HG03108 (cell line): ENCODE measurements at regions not wholly inside any gene's neighbourhood (a gene's known extent, or its start where the extent isn't known, plus 50 kb on each side); places are given as distances from the start of the nearest gene placed in this dataset.
"Not testable (repeated sequence)": the region's sequence is repeated elsewhere in the genome, so short reads cannot be mapped to it uniquely, and the experiment has no call there.

Experiments used
- ATAC-seq: cut with Tn5 transposase; IDR thresholded peaks from one replicate; pipeline ENCODE4 v1.9.1; 2021; ENCODE audit warnings: moderate library complexity; ENCODE audit not compliant: unreplicated experiment

- ATAC-seq = no peak
Measured at GRCh38 chr13:84816567-84817105, 934.4 kb upstream of the SLITRK1 start.

GRCh38 chr13:84812789-84813188 is 930.5 kb upstream of the SLITRK1 start:
- ATAC-seq = no peak

GRCh38 chr13:84812078-84812477 is 929.8 kb upstream of the SLITRK1 start:
- no peak for ATAC-seq

- ATAC-seq = no peak
Measured at GRCh38 chr13:84810781-84811180, 928.5 kb upstream of the SLITRK1 start.

GRCh38 chr13:84802073-84802472 is 919.8 kb upstream of the SLITRK1 start:
- no peak for ATAC-seq

GRCh38 chr13:84784443-84785153 is 902.3 kb upstream of the SLITRK1 start:
- no peak for ATAC-seq

- ATAC-seq = no peak
Measured at GRCh38 chr13:84777316-84777715, 895.0 kb upstream of the SLITRK1 start.

- no peak for ATAC-seq
Measured at GRCh38 chr13:84776593-84776992, 894.3 kb upstream of the SLITRK1 start.

GRCh38 chr13:84775920-84776319 is 893.6 kb upstream of the SLITRK1 start:
- not testable (repeated sequence) for ATAC-seq

- ATAC-seq = no peak
Measured at GRCh38 chr13:84774111-84774510, 891.8 kb upstream of the SLITRK1 start.

GRCh38 chr13:84760956-84761355 is 878.7 kb upstream of the SLITRK1 start:
- no peak for ATAC-seq

- no peak for ATAC-seq
Measured at GRCh38 chr13:84749126-84749525, 866.9 kb upstream of the SLITRK1 start.

GRCh38 chr13:84745051-84745551 is 862.8 kb upstream of the SLITRK1 start:
- ATAC-seq = no peak

GRCh38 chr13:84744203-84744602 is 861.9 kb upstream of the SLITRK1 start:
- ATAC-seq = no peak

GRCh38 chr13:84741253-84741652 is 859.0 kb upstream of the SLITRK1 start:
- no peak for ATAC-seq

GRCh38 chr13:84739021-84739420 is 856.7 kb upstream of the SLITRK1 start:
- ATAC-seq = no peak

GRCh38 chr13:84737661-84738060 is 855.4 kb upstream of the SLITRK1 start:
- no peak for ATAC-seq

- no peak for ATAC-seq
Measured at GRCh38 chr13:84730376-84730775, 848.1 kb upstream of the SLITRK1 start.

GRCh38 chr13:84705982-84706710 is 823.9 kb upstream of the SLITRK1 start:
- no peak for ATAC-seq

GRCh38 chr13:84702174-84702573 is 819.9 kb upstream of the SLITRK1 start:
- ATAC-seq = no peak

- not testable (repeated sequence) for ATAC-seq
Measured at GRCh38 chr13:84697591-84697990, 815.3 kb upstream of the SLITRK1 start.

- ATAC-seq = no peak
Measured at GRCh38 chr13:84686973-84687372, 804.7 kb upstream of the SLITRK1 start.
